HG03064 (cell line): ENCODE measurements at regions not wholly inside any gene's neighbourhood (a gene's known extent, or its start where the extent isn't known, plus 50 kb on each side); places are given as distances from the start of the nearest gene placed in this dataset.
"Not testable (repeated sequence)": the region's sequence is repeated elsewhere in the genome, so short reads cannot be mapped to it uniquely, and the experiment has no call there.

Experiments
- ATAC-seq: cut with Tn5 transposase; IDR thresholded peaks from one replicate; pipeline ENCODE4 v1.9.1; 2021; ENCODE audit warnings: low read depth; ENCODE audit not compliant: unreplicated experiment

DNA sequence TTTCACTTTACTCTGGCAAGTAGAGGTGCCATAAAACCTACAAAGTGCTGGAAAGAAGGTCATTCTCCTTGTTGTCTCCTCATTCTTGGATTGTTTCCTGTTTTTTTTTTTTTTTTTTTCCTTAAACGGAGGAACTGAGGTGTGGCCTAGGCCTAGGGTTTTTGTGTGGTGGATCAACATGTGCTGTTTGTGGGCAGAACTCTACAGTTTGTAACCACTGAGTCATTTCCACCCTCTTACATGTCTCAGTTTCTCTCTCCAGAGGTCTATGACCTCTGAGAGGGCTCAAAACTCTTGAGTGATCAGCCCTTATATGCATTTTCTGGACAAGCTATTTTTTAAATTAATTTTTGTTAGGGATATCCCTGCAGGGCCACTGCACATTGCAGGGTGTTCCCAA, 296.0 kb downstream of the PPP1R3A start:
- no peak for ATAC-seq

DNA sequence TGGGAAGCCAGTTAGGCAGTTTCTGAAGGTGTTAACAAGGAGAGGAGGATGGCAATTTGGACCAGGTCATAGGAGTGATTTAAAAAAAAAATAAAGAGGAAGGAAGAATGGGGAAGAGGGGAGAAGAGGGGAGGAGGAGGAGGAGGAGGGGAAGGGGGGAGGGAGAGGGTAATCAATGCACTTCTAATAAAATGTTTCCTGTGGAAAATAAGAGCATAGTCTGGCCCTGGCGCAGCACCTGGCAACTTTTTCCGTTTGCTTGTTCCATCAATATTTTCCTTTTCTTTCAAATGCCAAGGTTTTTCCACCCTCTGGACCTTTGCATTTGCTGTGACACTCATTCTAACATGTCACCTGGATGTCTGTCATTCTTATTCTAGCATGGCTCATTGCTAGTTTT, 308.2 kb downstream of the PPP1R3A start:
- no peak for ATAC-seq

GRCh38 chr7:113608782-113609181, 310.0 kb downstream of the PPP1R3A start:
- ATAC-seq, result no peak

GRCh38 chr7:113606325-113606724, 312.5 kb downstream of the PPP1R3A start:
- no peak for ATAC-seq

- ATAC-seq, result not testable (repeated sequence)
These were observed 318.4 kb downstream of the PPP1R3A start for GRCh38 chr7:113600428-113600827.

GRCh38 chr7:113593455-113593854, 325.4 kb downstream of the PPP1R3A start:
- ATAC-seq, result not testable (repeated sequence)

- not testable (repeated sequence) for ATAC-seq
These were observed 325.9 kb downstream of the PPP1R3A start for GRCh38 chr7:113592924-113593323.

DNA sequence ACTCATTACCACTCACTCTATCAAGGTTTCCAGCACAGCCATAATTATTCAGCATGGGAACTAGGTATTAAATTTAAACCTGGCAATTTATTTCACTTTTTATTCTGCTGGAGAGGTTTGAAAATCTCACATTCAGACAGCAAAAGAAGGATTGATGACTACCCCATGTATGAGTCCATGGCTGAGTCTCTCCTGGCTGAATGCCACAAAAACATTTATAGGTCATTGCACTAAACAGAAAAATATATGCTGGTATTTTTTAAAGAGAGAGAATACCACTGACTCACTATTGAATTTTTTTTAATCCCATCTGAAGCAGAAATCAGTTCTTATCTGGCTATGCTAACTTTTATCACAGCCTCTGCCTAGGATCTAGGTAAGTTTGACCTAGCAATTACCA, 336.3 kb downstream of the PPP1R3A start:
- no peak for ATAC-seq

GRCh38 chr7:113563257-113563656, 355.6 kb downstream of the PPP1R3A start:
- not testable (repeated sequence) for ATAC-seq

- no peak for ATAC-seq
These were observed 356.0 kb downstream of the PPP1R3A start for GRCh38 chr7:113562801-113563200.

DNA sequence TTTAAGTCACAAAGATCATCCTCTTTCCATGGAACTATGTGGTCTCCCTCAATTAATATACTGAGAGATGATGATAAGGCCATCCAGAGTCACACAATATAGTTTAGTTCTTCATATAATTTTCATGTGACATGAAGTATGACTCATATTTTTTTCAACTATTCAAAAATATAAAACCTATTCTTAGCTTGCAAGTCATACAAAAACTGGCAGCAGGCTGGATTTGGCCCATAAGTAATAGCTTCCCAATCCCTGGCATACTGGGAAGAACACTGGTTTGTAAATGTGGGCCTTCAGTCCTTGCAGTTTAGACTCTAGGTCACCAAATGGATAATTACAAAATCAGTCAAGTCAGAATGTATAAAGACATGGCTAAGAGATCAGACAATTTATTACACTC, 356.6 kb downstream of the PPP1R3A start:
- ATAC-seq, result no peak

DNA sequence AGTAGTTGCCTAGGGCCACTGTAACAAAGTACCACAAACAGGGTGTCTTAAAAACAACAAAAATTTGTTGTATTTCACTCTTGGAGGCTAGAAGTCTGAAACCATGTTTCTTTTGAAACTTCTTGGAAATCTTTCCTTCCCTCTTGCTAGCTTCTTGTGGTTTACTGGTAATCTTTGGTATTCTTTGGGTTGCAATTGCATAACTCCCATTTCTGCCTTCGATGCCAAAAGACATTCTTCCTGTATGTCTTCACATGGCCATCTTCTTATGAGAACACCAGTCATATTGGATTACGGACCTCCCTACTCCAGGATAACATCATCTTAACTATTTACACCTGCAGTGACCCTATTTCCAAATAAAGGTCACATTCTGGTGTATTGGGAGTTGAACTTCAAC, 357.4 kb downstream of the PPP1R3A start:
- no peak for ATAC-seq

DNA sequence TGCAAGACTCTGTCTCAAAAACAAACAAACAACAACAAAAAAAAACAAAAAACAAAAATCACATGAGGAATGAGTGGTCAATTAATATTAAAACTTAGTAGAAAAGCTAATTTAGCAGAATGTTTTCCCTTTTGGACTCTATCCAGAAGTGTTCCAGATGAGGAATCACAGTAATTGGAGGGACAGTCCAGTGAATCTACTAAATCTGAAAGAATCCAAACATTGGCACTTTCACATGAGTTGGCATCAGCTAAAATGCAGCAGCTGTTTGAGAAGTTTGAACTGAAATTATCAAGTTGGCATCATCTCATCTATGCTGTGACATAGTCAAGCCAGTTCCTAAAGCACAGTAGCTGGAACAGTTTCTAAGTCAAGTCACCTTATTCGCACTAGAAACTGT, 367.8 kb downstream of the PPP1R3A start:
- no peak for ATAC-seq

GRCh38 chr7:113548561-113548960, 370.2 kb downstream of the PPP1R3A start:
- no peak for ATAC-seq

GRCh38 chr7:113548137-113548536, 370.7 kb downstream of the PPP1R3A start:
- ATAC-seq, result no peak

DNA sequence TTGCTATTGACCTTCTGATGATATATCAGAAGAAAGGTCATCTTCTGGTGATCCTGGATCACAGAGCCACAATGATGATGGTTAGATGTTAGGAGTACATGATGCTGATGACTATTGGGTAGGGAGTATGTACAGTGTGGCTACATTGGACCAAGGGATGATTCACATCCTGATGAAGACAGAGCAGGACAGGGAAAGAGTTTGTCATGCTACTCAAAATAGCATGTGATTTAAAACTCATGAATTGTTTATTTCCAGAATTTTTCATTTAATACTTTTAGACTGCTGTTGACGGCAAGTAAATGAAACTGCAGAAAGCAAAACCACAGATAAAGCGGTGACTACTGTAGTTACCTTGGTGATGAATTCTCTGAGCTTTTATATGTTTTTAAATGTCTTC, 397.3 kb downstream of the PPP1R3A start:
- no peak for ATAC-seq

GRCh38 chr7:113519472-113519871, 399.3 kb downstream of the PPP1R3A start:
- ATAC-seq, result no peak

DNA sequence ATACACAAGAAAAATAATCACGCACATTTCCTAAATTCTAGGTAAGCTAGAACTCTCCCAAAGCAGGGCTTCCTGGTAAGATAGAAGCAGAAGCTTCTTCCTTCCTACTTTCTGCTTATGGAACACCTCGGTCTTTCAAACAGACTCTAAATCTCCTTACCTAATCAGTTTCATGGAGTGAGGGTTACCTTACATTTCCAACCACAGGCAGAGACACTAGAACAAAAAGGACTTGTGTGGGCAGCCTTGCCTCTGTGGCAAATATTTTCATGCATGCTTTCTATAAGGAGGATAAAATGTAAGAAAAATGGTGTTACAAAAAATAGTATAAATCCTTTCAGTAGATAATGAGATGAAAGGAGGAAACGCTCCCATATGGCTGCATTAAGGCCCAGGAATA, 386.3 kb upstream of the SMIM30 start:
- ATAC-seq, result no peak

DNA sequence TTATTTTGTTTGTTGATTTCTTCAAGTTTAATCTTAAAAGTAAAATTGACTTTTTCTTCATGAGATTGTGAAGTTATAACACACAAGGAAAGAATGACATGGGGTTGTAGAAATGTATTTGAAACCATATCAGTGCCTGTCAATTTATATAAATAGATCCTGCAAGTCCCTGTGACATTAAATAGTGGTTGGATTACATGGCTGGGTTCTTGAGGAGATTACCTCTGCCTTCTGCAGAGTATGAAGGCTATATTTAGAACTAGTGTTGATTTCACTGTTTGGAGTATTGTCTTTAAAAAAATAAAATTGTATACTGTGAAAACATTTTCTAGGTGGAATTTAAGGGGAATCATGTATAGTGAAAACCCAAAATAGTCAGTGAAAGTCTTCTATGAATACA, 385.8 kb upstream of the SMIM30 start:
- ATAC-seq, result no peak

DNA sequence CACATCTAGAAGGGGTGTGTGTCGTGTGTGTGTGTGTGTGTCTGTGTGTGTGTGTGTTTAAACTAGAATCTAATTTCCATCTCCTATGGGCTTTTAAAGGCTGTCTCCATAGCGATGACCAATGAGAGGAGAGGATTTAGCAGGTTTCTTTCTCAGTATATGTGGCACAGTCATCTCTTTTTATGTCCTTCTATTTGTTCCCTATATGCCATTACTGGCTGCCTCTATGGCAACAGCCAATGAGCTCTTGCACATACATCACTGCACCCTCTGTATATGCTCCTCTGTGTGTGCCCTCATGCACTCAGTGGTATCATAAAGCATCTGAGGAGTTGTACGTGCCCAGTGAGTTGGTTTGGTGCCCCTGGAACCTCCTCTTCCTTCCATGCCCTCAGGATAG, 378.2 kb upstream of the SMIM30 start:
- not testable (repeated sequence) for ATAC-seq

DNA sequence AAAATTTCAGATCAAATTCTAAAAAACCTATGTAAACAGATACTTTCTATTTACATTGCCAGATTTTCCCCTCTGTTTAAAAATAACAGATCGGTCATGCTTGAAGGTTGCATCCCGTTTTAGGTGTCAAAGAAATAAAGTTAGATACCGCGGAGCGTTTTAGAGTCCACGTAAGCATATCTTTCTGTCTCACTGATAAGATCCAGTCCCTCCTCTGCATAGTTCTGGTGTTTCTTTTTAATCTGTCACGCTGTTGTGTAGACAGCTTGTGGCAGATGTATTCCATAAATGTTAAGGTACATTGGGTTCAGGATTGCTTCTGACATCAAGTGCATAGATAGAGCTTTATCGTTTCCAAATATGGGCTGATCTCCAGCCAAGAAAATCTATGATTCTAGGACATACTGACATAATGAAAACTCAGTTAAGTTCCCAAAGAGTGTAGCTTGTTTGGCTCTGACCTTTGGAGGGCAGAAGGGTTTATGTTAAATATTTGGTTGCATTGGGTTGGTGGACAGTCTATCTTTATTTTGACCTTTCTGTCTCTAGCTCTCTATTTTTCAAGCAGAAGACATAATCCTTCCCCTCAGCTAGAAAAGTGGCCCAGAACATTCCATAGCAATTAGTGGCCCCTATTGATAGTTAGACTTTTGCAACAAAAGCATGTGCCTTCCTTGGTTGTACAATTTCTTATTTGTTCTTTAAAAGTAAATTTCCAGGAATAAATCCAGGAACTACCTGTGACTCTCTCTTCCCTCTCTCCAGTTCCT, 376.6 kb upstream of the SMIM30 start:
- ATAC-seq, result not testable (repeated sequence)

DNA sequence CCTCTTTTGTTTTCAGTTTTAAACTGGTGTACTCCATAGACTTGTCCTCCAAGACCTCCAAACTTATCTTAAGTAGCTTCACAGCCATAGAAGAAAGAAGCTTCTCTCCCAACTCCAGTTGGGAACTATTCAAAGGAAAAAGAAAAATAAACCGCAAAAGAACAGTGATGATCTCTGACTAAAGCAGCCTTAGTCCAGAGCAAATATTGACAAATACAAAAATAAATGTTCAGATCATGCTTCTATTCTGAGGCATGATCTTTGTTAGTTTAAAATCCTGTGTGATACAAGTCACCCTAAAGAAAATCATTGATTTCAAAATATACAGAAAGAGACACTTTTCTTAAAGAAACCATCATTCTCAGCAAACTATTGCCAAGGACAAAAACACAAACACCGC, 373.0 kb upstream of the SMIM30 start:
- ATAC-seq, result no peak
